ENCODE measurements at regions not wholly inside any gene's neighbourhood (a gene's known extent, or its start where the extent isn't known, plus 50 kb on each side); places are given as distances from the start of the nearest gene placed in this dataset.

DNA sequence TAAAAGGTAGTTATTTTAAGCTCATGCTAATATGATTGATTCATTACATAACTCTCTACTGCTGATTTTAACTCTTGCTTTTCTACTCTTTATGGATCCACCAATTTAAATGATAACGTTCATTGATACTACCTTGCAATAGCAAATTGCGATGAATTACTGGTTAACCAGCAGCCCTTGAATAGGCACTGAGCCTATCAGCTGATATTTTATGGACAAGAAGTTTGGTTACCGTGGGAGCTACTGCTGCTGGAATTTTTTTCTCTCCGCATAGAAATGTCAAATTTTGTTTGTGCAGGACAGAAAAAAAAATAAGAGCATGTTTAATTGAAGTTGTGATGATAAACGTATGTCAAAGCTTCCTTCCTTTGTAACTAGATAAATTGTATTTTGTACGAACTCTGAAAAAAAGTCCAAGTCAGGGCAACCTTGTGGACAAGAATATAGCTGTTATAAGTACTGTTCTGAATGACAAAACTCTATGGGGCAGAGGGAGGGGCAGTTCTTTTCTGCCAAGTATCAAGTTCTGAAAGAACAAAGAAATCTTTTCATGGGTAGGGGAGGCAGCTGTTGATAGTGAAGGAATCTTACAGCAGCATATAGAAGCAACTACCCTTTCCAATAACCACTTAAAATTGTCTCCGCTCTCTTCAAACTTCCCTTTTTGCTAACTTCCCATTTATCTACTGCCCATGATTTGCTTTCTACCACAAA is 434.9 kb upstream of the PABPC4L start:
- no peaks in the 10 kb centered on the region for H3K36me3 ChIP-seq
- WGBS, 2 donors: 69 to 74% methylated on average over 7 of the region's 7 CpGs
- intact Hi-C loops (cut with DNase I): no loop called here

GRCh38 chr4:134634301-134634700 is 432.7 kb upstream of the PABPC4L start:
- Histone ChIP-seq H3K4me1 (no peaks in the 10 kb centered on the region), H3K4me3 (replicated peaks in 1 of 3) (no peak overlapping the region), H3K9me3 (no peaks in the 10 kb centered on the region), H3K36me3 (no peaks in the 10 kb centered on the region), H3K27me3 (no peaks in the 10 kb centered on the region), H3K27ac (no peak overlapping the region)
- TF ChIP-seq POLR2A (IDR thresholded peaks at IDR 0.05): no peak
- TF ChIP-seq, protein P1, sequence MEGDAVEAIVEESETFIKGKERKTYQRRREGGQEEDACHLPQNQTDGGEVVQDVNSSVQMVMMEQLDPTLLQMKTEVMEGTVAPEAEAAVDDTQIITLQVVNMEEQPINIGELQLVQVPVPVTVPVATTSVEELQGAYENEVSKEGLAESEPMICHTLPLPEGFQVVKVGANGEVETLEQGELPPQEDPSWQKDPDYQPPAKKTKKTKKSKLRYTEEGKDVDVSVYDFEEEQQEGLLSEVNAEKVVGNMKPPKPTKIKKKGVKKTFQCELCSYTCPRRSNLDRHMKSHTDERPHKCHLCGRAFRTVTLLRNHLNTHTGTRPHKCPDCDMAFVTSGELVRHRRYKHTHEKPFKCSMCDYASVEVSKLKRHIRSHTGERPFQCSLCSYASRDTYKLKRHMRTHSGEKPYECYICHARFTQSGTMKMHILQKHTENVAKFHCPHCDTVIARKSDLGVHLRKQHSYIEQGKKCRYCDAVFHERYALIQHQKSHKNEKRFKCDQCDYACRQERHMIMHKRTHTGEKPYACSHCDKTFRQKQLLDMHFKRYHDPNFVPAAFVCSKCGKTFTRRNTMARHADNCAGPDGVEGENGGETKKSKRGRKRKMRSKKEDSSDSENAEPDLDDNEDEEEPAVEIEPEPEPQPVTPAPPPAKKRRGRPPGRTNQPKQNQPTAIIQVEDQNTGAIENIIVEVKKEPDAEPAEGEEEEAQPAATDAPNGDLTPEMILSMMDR (IDR thresholded peaks at IDR 0.05): no peak
- WGBS, 2 donors: 48 to 54% methylated on average over 7 of the region's 7 CpGs
- peak; percentile 4 to 15 for DNase-seq
- intact Hi-C loops (cut with DNase I): no loop called here

More for the DNA sequence above, 434.9 kb upstream of the PABPC4L start:
- no peaks in the 10 kb centered on the region for H3K27me3 ChIP-seq
- no peaks in the 10 kb centered on the region for H3K4me1 ChIP-seq
- TF ChIP-seq POLR2A (IDR thresholded peaks at IDR 0.05): no peak
- TF ChIP-seq, protein P1 (IDR thresholded peaks at IDR 0.05): no peak
- DNase-seq: no peak
- no peaks in the 10 kb centered on the region for H3K9me3 ChIP-seq
- no peak overlapping the region for H3K27ac ChIP-seq
- H3K4me3 ChIP-seq (replicated peaks in 1 of 3): no peak overlapping the region

- Histone ChIP-seq H3K9me3 (no peaks in the 10 kb centered on the region), H3K4me1 (no peaks in the 10 kb centered on the region), H3K27me3 (no peaks in the 10 kb centered on the region), H3K4me3 (replicated peaks in 1 of 3) (no peak overlapping the region), H3K27ac (no peak overlapping the region), H3K36me3 (no peaks in the 10 kb centered on the region)
- 94 to 97% methylated on average over 1 of the region's 1 CpG for WGBS, 2 donors
- TF ChIP-seq, protein P1 (IDR thresholded peaks at IDR 0.05): no peak
- no peak for TF ChIP-seq POLR2A (IDR thresholded peaks at IDR 0.05)
- intact Hi-C loops (cut with DNase I): no loop called here
- no peak for DNase-seq
Observed at GRCh38 chr4:134632056-134632455, 430.5 kb upstream of the PABPC4L start.

- Histone ChIP-seq H3K27me3 (no peaks in the 10 kb centered on the region), H3K9me3 (no peaks in the 10 kb centered on the region), H3K27ac (no peak overlapping the region), H3K4me1 (no peaks in the 10 kb centered on the region), H3K4me3 (replicated peaks in 1 of 3) (no peak overlapping the region), H3K36me3 (no peaks in the 10 kb centered on the region)
- no peak for TF ChIP-seq POLR2A (IDR thresholded peaks at IDR 0.05)
- TF ChIP-seq, protein P1 (IDR thresholded peaks at IDR 0.05): no peak
- no peak for DNase-seq
- intact Hi-C loops (cut with DNase I): no loop called here
Observed at GRCh38 chr4:134628066-134628465, 426.5 kb upstream of the PABPC4L start.

DNA sequence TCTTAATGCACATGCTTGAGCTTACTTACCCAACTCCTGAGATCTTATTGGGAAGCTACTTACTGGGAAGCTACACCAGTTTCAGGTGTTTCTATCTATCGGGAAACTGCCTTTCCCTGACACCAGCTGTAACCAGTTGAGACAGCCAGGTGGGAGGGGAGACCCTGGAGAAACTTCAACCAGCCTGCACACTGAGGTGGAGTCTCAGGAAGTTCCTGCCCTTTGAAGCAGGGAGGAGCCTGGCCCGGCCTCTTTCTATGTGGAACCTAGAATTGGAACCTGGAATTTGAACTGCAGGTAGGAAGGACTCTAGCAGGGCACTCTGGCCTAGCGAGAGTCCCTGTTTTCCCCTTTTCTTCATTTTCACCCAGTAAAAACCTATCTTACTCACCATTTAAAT is 425.8 kb upstream of the PABPC4L start:
- H3K4me3 ChIP-seq (replicated peaks in 1 of 3): no peak overlapping the region
- no peak for TF ChIP-seq POLR2A (IDR thresholded peaks at IDR 0.05)
- TF ChIP-seq, protein P1 (IDR thresholded peaks at IDR 0.05): no peak
- intact Hi-C loops (cut with DNase I): no loop called here
- no peaks in the 10 kb centered on the region for H3K9me3 ChIP-seq
- H3K36me3 ChIP-seq: no peaks in the 10 kb centered on the region
- no peak for DNase-seq
- H3K4me1 ChIP-seq: no peaks in the 10 kb centered on the region
- 84 to 98% methylated on average over 3 of the region's 3 CpGs for WGBS, 2 donors
- H3K27ac ChIP-seq: no peak overlapping the region
- no peaks in the 10 kb centered on the region for H3K27me3 ChIP-seq

All from thyroid gland (tissue), 4 donors.